SK-N-MC (cell line): ENCODE measurements at regions not wholly inside any gene's neighbourhood (a gene's known extent, or its start where the extent isn't known, plus 50 kb on each side); places are given as distances from the start of the nearest gene placed in this dataset.

Experiments used
- DNase-seq: peaks from one replicate; pipeline ENCODE4 v3.0.0-alpha.2; 2011; ENCODE audit warnings: low read depth, low spot score
- H3K27ac ChIP-seq: fragments of 200-600 bp; sonication (generic); 2 replicates; pipeline ENCODE4 v1.5.1; 2016; ENCODE audit warnings: mixed run types
- H3K36me3 ChIP-seq: fragments of 200-600 bp; sonication (generic); 2 replicates; pipeline ENCODE4 v1.6.1; 2017; ENCODE audit warnings: antibody characterized with exemption, low read length, mixed read lengths; ENCODE audit not compliant: insufficient read depth
- H3K4me3 ChIP-seq: fragments of 200-600 bp; sonication (generic); 2 replicates; pipeline ENCODE4 v1.5.1; 2016
- H3K9ac ChIP-seq: fragments of 200-600 bp; sonication (generic); 2 replicates; pipeline ENCODE4 v1.8.0; 2017; ENCODE audit warnings: mixed run types, mixed read lengths; ENCODE audit not compliant: insufficient read length
- H3K9me3 ChIP-seq: fragments of 200-600 bp; sonication (generic); 2 replicates; pipeline ENCODE4 v1.6.1; 2017; ENCODE audit warnings: low read depth, mild to moderate bottlenecking, antibody characterized with exemption, low read length, moderate library complexity, mixed read lengths
- EZH2 ChIP-seq: fragments of 200-600 bp; sonication (generic); IDR thresholded peaks from one replicate; pipeline ENCODE4 v1.6.1; 2017; ENCODE audit warnings: antibody characterized with exemption
- FOXP2 ChIP-seq: optimal IDR thresholded peaks from 2 replicates; pipeline ENCODE3; 2011; ENCODE audit warnings: mild to moderate bottlenecking, moderate library complexity; ENCODE audit not compliant: insufficient read depth; ENCODE audit errors: extremely low read length, control extremely low read depth
- POLR2AphosphoS5 ChIP-seq: IDR thresholded peaks from 2 replicates; pipeline ENCODE4 v1.6.1; 2012; ENCODE audit warnings: mild to moderate bottlenecking, low read depth, low read length, borderline replicate concordance

GRCh38 chr5:92909602-92909962, 671.4 kb downstream of the NR2F1-AS1 start:
- Histone ChIP-seq H3K9me3 (no peaks in the 10 kb centered on the region), H3K36me3 (no peaks in the 10 kb centered on the region), H3K4me3 (peak overlapping the region; percentile 46), H3K9ac (no peak overlapping the region), H3K27ac (peak overlapping the region; percentile 40; the same call in 1 of the 2 replicates)
- TF ChIP-seq POLR2AphosphoS5 (no peak), EZH2 (no peak), FOXP2 (no peak)
- peak; percentile 20 for DNase-seq

GRCh38 chr5:92908952-92909601, 671.9 kb downstream of the NR2F1-AS1 start:
- TF ChIP-seq EZH2 (no peak), FOXP2 (no peak), POLR2AphosphoS5 (no peak)

GRCh38 chr5:92907938-92908606, 672.9 kb downstream of the NR2F1-AS1 start:
- Histone ChIP-seq H3K27ac (peak overlapping the region; percentile 44; the same call in 1 of the 2 replicates), H3K9me3 (no peaks in the 10 kb centered on the region), H3K36me3 (no peaks in the 10 kb centered on the region), H3K4me3 (peak overlapping the region; percentile 30), H3K9ac (peak overlapping the region; percentile 30)
- TF ChIP-seq FOXP2 (no peak), POLR2AphosphoS5 (no peak; the same call in 1 of the 2 replicates), EZH2 (no peak)
- no peak for DNase-seq

More at GRCh38 chr5:92908952-92909601, 671.9 kb downstream of the NR2F1-AS1 start:
- Histone ChIP-seq H3K36me3 (no peaks in the 10 kb centered on the region), H3K4me3 (peak overlapping the region; percentile 46; the same call in 1 of the 2 replicates), H3K9ac (no peak overlapping the region), H3K27ac (peak overlapping the region; percentile 44), H3K9me3 (no peaks in the 10 kb centered on the region)
- no peak for DNase-seq

- DNase-seq, result no peak
- no peak for TF ChIP-seq FOXP2
- no peak for TF ChIP-seq EZH2
- TF ChIP-seq POLR2AphosphoS5, result no peak
- Histone ChIP-seq H3K9me3 (no peaks in the 10 kb centered on the region), H3K9ac (no peak overlapping the region), H3K4me3 (no peak overlapping the region), H3K27ac (no peak overlapping the region), H3K36me3 (no peaks in the 10 kb centered on the region)
Measured at GRCh38 chr5:92906798-92907376, 674.1 kb downstream of the NR2F1-AS1 start.

GRCh38 chr5:92904021-92904420, 677.0 kb downstream of the NR2F1-AS1 start:
- peak overlapping the region; percentile 10; the same call in 1 of the 2 replicates for H3K4me3 ChIP-seq
- no peaks in the 10 kb centered on the region for H3K36me3 ChIP-seq
- TF ChIP-seq POLR2AphosphoS5 (no peak), EZH2 (no peak), FOXP2 (no peak)
- DNase-seq, result no peak
- no peak overlapping the region for H3K9ac ChIP-seq
- H3K27ac ChIP-seq, result no peak overlapping the region
- H3K9me3 ChIP-seq, result no peaks in the 10 kb centered on the region

GRCh38 chr5:92899611-92900010, 681.4 kb downstream of the NR2F1-AS1 start:
- H3K4me3 ChIP-seq, result no peak overlapping the region
- no peak for DNase-seq
- H3K9me3 ChIP-seq, result no peaks in the 10 kb centered on the region
- H3K27ac ChIP-seq, result no peak overlapping the region
- H3K9ac ChIP-seq, result no peak overlapping the region
- no peaks in the 10 kb centered on the region for H3K36me3 ChIP-seq
- no peak for TF ChIP-seq EZH2
- no peak for TF ChIP-seq FOXP2
- TF ChIP-seq POLR2AphosphoS5, result no peak

- H3K4me3 ChIP-seq, result no peak overlapping the region
- H3K36me3 ChIP-seq, result no peaks in the 10 kb centered on the region
- no peak overlapping the region for H3K9ac ChIP-seq
- TF ChIP-seq POLR2AphosphoS5, result no peak
- TF ChIP-seq EZH2, result no peak
- no peak for TF ChIP-seq FOXP2
- no peaks in the 10 kb centered on the region for H3K9me3 ChIP-seq
- no peak overlapping the region for H3K27ac ChIP-seq
- DNase-seq, result no peak
Measured at GRCh38 chr5:92896722-92897121, 684.3 kb downstream of the NR2F1-AS1 start.

- DNase-seq, result no peak
- no peaks in the 10 kb centered on the region for H3K36me3 ChIP-seq
- no peak overlapping the region for H3K9ac ChIP-seq
- no peak overlapping the region for H3K4me3 ChIP-seq
- no peak overlapping the region for H3K27ac ChIP-seq
- H3K9me3 ChIP-seq, result no peaks in the 10 kb centered on the region
- no peak for TF ChIP-seq EZH2
- TF ChIP-seq POLR2AphosphoS5, result no peak
- no peak for TF ChIP-seq FOXP2
Measured at GRCh38 chr5:92890841-92891244, 690.2 kb downstream of the NR2F1-AS1 start.

GRCh38 chr5:92889140-92889539, 691.9 kb downstream of the NR2F1-AS1 start:
- no peaks in the 10 kb centered on the region for H3K36me3 ChIP-seq
- no peak overlapping the region for H3K9ac ChIP-seq
- H3K9me3 ChIP-seq, result no peaks in the 10 kb centered on the region
- H3K27ac ChIP-seq, result no peak overlapping the region
- TF ChIP-seq EZH2 (no peak), FOXP2 (no peak), POLR2AphosphoS5 (no peak)
- H3K4me3 ChIP-seq, result no peak overlapping the region
- no peak for DNase-seq
